Dermis microvascular lymphatic vessel endothelial cell (primary cell): ENCODE measurements at regions not wholly inside any gene's neighbourhood (a gene's known extent, or its start where the extent isn't known, plus 50 kb on each side); places are given as distances from the start of the nearest gene placed in this dataset.
"Not testable (repeated sequence)": the region's sequence is repeated elsewhere in the genome, so short reads cannot be mapped to it uniquely, and the experiment has no call there.

Source experiments
- DNase-seq, 2 donors: peaks; one replicate each; pipeline versions ENCODE4 v3.0.0 to v3.0.0-alpha.2; 2010; ENCODE audit warnings: low read depth in 2 of 2

DNA sequence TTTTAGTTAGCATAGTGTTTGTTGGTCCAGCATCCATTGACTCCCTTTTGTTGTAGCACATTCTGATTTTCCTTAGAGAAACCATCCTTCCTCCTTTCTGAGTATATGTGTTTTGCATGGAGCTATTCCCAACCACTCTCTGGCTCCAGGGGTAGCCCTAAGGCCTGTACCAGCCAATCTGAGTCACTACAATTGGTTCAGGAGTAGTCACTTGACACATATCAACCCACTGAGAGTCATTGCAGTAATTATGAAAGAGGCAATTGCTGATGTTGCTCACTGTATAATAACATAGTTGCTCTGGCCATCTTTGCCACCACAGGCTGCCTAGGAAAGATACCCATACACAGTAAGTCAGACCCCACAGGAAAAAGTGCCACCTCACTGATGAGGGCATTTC, 71.2 kb upstream of the GRID2 start:
- DNase-seq: no peak

DNA sequence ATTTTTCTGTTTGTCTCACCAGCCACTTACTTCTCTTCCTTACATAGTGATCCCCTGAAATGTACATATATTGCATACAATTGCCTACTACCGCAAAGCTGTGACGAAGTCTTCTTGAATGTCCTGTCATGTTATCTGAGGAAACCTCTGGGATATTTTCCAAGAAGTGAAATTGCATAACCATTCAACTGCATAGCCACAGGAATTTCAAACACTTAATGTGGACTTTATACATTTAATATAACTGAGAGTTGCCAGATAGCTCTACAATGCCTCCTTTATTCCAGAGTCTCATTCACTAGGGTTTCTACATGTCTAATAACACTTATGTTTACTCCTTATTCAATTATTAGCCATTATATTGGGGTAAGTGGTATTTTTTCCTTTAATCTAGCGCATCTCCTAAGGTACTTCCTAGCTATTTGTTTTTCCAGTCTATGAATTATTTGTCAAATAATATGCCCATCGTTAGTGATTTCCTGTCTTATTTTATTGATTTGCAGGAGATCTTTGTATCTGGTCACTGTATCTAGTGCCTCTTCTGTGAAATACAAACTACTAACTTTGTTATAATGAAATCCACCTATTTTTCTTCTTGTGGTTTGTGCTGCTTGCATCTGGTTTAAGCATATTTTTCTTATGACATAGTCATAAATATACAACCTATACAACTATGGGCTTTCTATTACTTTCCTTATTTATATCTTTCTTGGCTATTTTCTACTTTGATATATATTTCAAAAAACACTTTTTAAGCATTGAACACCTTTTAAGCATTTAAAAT, 69.2 kb upstream of the GRID2 start:
- no peak for DNase-seq

GRCh38 chr4:92235731-92236130, 68.0 kb upstream of the GRID2 start:
- DNase-seq: no peak

GRCh38 chr4:92236877-92237276, 66.9 kb upstream of the GRID2 start:
- no peak for DNase-seq

- no peak for DNase-seq
Observed at GRCh38 chr4:92237559-92237958, 66.2 kb upstream of the GRID2 start.

- DNase-seq: no peak
Observed at GRCh38 chr4:92241094-92241493, 62.7 kb upstream of the GRID2 start.

GRCh38 chr4:92246384-92246783, 57.4 kb upstream of the GRID2 start:
- DNase-seq: no peak

DNA sequence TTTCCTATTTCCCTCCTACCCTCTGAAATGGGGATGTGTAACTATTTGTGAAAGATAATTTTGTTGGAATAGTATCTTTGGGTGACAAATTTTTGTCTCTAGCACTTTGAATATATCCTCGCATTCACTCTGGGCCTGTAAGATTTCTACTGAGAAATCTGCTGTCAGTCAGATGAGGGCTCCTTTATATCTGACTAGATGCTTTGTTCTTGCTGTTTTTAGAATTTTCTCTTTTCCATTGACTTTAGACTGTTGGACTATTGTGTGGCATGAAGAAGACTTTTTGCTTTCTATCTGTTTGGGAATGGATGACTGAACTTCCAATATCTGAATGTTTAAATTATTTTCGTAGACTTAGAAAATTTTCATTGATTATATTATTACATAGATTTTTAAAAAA, 54.2 kb upstream of the GRID2 start:
- DNase-seq: no peak

DNA sequence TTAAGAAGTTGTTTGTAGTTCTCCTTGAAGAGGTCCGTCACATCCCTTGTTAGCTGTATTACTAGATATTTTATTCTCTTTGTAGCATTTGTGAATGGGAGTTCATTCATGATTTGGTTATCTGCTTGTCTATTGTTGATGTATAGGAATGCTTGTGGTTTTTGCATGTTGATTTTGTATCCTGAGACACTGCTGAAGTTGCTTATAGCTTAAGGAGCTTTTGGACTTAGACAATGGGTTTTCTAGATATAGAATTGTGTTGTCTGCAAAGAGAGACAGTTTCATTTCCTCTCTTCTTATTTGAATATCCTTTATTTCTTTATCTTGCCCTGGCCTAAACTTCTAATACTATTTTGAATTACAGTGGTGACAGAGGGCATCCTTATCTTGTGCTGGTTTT, 52.1 kb upstream of the GRID2 start:
- DNase-seq: no peak

DNA sequence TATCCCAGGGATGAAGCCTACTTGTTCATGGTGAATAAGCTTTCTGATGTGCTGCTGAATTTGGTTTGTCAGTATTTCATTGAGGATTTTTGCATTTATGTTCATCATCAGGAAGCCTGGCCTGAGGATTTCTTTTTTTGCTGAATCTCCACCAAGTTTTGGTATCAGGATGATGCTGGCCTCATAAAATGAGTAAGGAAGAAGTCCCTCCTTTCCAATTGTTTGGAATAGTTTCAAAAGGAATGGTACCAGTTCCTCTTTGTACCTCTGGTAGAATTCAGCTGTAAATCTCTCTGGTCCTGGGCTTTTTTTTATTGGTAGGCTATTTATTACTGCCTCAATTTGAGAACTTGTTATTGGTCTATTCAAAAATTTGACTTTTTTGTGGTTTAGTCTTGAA, 51.4 kb upstream of the GRID2 start:
- DNase-seq: not testable (repeated sequence)

GRCh38 chr4:92252846-92253245, 50.9 kb upstream of the GRID2 start:
- DNase-seq: no peak

- DNase-seq: no peak
Observed at GRCh38 chr4:92253550-92253949, 50.2 kb upstream of the GRID2 start.
